ENCODE measurements at regions not wholly inside any gene's neighbourhood (a gene's known extent, or its start where the extent isn't known, plus 50 kb on each side); places are given as distances from the start of the nearest gene placed in this dataset.

DNA sequence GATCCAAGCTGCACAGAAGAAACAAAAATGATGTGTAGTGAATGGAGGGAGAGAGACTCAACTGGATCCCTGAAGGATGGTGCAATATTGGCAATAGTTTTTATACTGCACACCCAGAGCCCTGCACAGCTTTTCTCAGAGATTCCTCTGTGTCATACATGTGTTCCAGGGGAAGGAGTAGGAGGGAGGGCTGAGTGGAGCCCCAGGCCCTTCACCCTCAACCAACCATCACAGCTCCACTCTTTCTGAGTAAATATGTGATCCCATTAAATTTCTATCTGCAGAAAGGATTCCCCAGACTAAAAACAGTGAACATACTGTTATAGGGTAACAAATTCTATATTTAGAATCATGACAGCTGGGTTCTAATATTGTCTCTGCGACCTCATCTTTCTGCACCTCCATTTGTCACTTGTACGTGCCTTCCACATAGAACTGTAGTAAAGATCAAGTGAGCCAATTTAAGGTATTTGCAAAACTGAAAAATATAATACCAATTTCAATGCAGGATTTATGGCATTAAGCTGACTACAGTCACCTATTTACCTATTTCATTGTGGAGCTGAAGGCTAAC is 421.4 kb upstream of the NRSN1 start:
- FAIRE-seq (no peak), DNase-seq (no peak)
- intact Hi-C loops (cut with DNase I) = no loop called here
- no peak overlapping the region for H3K4me3 ChIP-seq (ENCODE audit: low read length in 3 of 3)
- no peak overlapping the region for H3K27ac ChIP-seq (ENCODE audit: low read depth in 2 of 2, low read length in 2 of 2)
- no peak overlapping the region for H3K9ac ChIP-seq (ENCODE audit: low read length in 3 of 3)
- H3K9me3 ChIP-seq (ENCODE audit: control insufficient read depth in 2 of 3, insufficient read depth in 1 of 3, low read length in 3 of 3) = peaks cover 0 to 2% (median 0%) of the 10 kb centered on the region in 3 donors
- no peaks in the 10 kb centered on the region for H3K27me3 ChIP-seq (ENCODE audit: control insufficient read depth, insufficient read depth, low read length)
- H3K36me3 ChIP-seq (ENCODE audit: control insufficient read depth in 2 of 3, insufficient read depth in 3 of 3, low read length in 3 of 3) = no peaks in the 10 kb centered on the region
- no peaks in the 10 kb centered on the region for H3K4me1 ChIP-seq (ENCODE audit: control insufficient read depth in 2 of 3, insufficient read depth in 2 of 3, low read depth in 1 of 3, low read length in 3 of 3)
- TF ChIP-seq CTCF (IDR thresholded peaks at IDR 0.05; ENCODE audit: borderline replicate concordance, extremely low read depth, insufficient read depth) = no peak

DNA sequence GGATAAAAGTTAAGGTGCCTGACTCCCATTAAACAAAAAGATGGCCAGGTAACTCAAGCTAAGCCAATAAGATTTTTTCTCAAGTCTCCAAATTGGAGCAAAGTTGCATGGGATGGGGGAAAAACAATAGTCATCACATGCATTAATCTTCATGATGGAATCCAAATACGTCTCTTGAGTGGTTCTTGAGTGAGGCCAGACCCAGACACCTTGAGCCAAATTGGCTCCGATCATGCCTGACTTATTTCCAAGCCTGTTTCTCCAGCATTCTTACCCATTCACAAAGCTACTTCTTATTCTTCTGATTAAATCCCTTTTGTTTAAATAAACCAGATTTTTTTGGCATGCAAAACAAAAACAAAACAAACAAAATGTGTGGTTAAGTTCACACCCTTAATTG is 420.3 kb upstream of the NRSN1 start:
- Histone ChIP-seq H3K4me3 (ENCODE audit: low read length in 3 of 3) (no peak overlapping the region), H3K4me1 (ENCODE audit: control insufficient read depth in 2 of 3, insufficient read depth in 2 of 3, low read depth in 1 of 3, low read length in 3 of 3) (no peaks in the 10 kb centered on the region), H3K9me3 (ENCODE audit: control insufficient read depth in 2 of 3, insufficient read depth in 1 of 3, low read length in 3 of 3) (no peaks in the 10 kb centered on the region), H3K9ac (ENCODE audit: low read length in 3 of 3) (no peak overlapping the region), H3K36me3 (ENCODE audit: control insufficient read depth in 2 of 3, insufficient read depth in 3 of 3, low read length in 3 of 3) (no peaks in the 10 kb centered on the region), H3K27ac (ENCODE audit: low read depth in 2 of 2, low read length in 2 of 2) (no peak overlapping the region), H3K27me3 (ENCODE audit: control insufficient read depth, insufficient read depth, low read length) (no peaks in the 10 kb centered on the region)
- DNase-seq = no peak
- intact Hi-C loops (cut with DNase I) = no loop called here
- TF ChIP-seq CTCF (IDR thresholded peaks at IDR 0.05; ENCODE audit: borderline replicate concordance, extremely low read depth, insufficient read depth) = no peak
- no peak for FAIRE-seq

- no peak for FAIRE-seq
Observed at GRCh38 chr6:23712756-23713155, 413.3 kb upstream of the NRSN1 start.

More at GRCh38 chr6:23712756-23713155, 413.3 kb upstream of the NRSN1 start:
- no peak overlapping the region for H3K27ac ChIP-seq (ENCODE audit: low read depth in 2 of 2, low read length in 2 of 2)
- no peaks in the 10 kb centered on the region for H3K36me3 ChIP-seq (ENCODE audit: control insufficient read depth in 2 of 3, insufficient read depth in 3 of 3, low read length in 3 of 3)
- H3K9me3 ChIP-seq (ENCODE audit: control insufficient read depth in 2 of 3, insufficient read depth in 1 of 3, low read length in 3 of 3) = no peaks in the 10 kb centered on the region
- H3K27me3 ChIP-seq (ENCODE audit: control insufficient read depth, insufficient read depth, low read length) = no peaks in the 10 kb centered on the region
- H3K4me3 ChIP-seq (ENCODE audit: low read length in 3 of 3) = no peak overlapping the region
- no peak for TF ChIP-seq CTCF (IDR thresholded peaks at IDR 0.05; ENCODE audit: borderline replicate concordance, extremely low read depth, insufficient read depth)
- no peak overlapping the region for H3K9ac ChIP-seq (ENCODE audit: low read length in 3 of 3)
- DNase-seq = no peak
- intact Hi-C loops (cut with DNase I) = no loop called here
- H3K4me1 ChIP-seq (ENCODE audit: control insufficient read depth in 2 of 3, insufficient read depth in 2 of 3, low read depth in 1 of 3, low read length in 3 of 3) = no peaks in the 10 kb centered on the region
